ENCODE measurements at regions not wholly inside any gene's neighbourhood (a gene's known extent, or its start where the extent isn't known, plus 50 kb on each side); places are given as distances from the start of the nearest gene placed in this dataset.

- Histone ChIP-seq H3K4me1 (no peaks in the 10 kb centered on the region), H3K27ac (no peak overlapping the region), H3K4me2 (no peak overlapping the region), H3K36me3 (no peaks in the 10 kb centered on the region), H3K9me3 (no peaks in the 10 kb centered on the region), H3K27me3 (no peaks in the 10 kb centered on the region), H4K20me1 (no peaks in the 10 kb centered on the region), H3K9ac (no peak overlapping the region), H3K4me3 (no peak overlapping the region)
- no peak for TF ChIP-seq Cebpa-rat (IDR thresholded peaks at IDR 0.05)
Observed at GRCh38 chr2:200219309-200220113, 87.0 kb upstream of the SPATS2L start.

GRCh38 chr2:200220251-200220650 is 86.2 kb upstream of the SPATS2L start:
- no peaks in the 10 kb centered on the region for H3K4me1 ChIP-seq
- TF ChIP-seq Cebpa-rat (IDR thresholded peaks at IDR 0.05): no peak
- H3K9ac ChIP-seq: no peak overlapping the region
- no peak overlapping the region for H3K27ac ChIP-seq
- no peaks in the 10 kb centered on the region for H3K36me3 ChIP-seq
- H3K4me2 ChIP-seq: no peak overlapping the region
- no peaks in the 10 kb centered on the region for H4K20me1 ChIP-seq
- no peak overlapping the region for H3K4me3 ChIP-seq
- no peaks in the 10 kb centered on the region for H3K9me3 ChIP-seq
- H3K27me3 ChIP-seq: no peaks in the 10 kb centered on the region

- Histone ChIP-seq H3K4me3 (no peak overlapping the region), H4K20me1 (no peaks in the 10 kb centered on the region), H3K9me3 (no peaks in the 10 kb centered on the region), H3K27me3 (no peaks in the 10 kb centered on the region), H3K4me2 (no peak overlapping the region), H3K27ac (no peak overlapping the region), H3K9ac (no peak overlapping the region), H3K4me1 (0 out of 2 replicates have a peak, but pooled peaks cover under 1% of the 10 kb centered on the region), H3K36me3 (no peaks in the 10 kb centered on the region)
- TF ChIP-seq Cebpa-rat (IDR thresholded peaks at IDR 0.05): no peak
Observed at GRCh38 chr2:200221055-200221955, 85.2 kb upstream of the SPATS2L start.

GRCh38 chr2:200222791-200223190 is 83.7 kb upstream of the SPATS2L start:
- no peaks in the 10 kb centered on the region for H3K9me3 ChIP-seq
- H4K20me1 ChIP-seq: no peaks in the 10 kb centered on the region
- no peaks in the 10 kb centered on the region for H3K36me3 ChIP-seq
- H3K4me1 ChIP-seq: peaks cover 9% of the 10 kb centered on the region; the same call in 1 of the 2 replicates
- H3K27me3 ChIP-seq: no peaks in the 10 kb centered on the region
- no peak overlapping the region for H3K4me2 ChIP-seq
- H3K9ac ChIP-seq: no peak overlapping the region
- H3K4me3 ChIP-seq: no peak overlapping the region
- TF ChIP-seq Cebpa-rat (IDR thresholded peaks at IDR 0.05): no peak
- no peak overlapping the region for H3K27ac ChIP-seq

- Histone ChIP-seq H3K9ac (no peak overlapping the region), H3K27me3 (no peaks in the 10 kb centered on the region), H4K20me1 (no peaks in the 10 kb centered on the region), H3K4me1 (peaks cover 9% of the 10 kb centered on the region; the same call in 1 of the 2 replicates), H3K4me2 (peak overlapping the region; percentile 1; the same call in 1 of the 2 replicates), H3K9me3 (no peaks in the 10 kb centered on the region), H3K27ac (no peak overlapping the region), H3K36me3 (no peaks in the 10 kb centered on the region), H3K4me3 (no peak overlapping the region)
- TF ChIP-seq Cebpa-rat (IDR thresholded peaks at IDR 0.05): no peak
Observed at GRCh38 chr2:200223205-200223784, 83.2 kb upstream of the SPATS2L start.

- Histone ChIP-seq H3K27me3 (no peaks in the 10 kb centered on the region), H3K27ac (no peak overlapping the region), H4K20me1 (no peaks in the 10 kb centered on the region), H3K9ac (no peak overlapping the region), H3K4me3 (no peak overlapping the region), H3K4me1 (peaks cover 9% of the 10 kb centered on the region; the same call in 1 of the 2 replicates), H3K4me2 (no peak overlapping the region), H3K9me3 (no peaks in the 10 kb centered on the region), H3K36me3 (no peaks in the 10 kb centered on the region)
- TF ChIP-seq Cebpa-rat (IDR thresholded peaks at IDR 0.05): no peak
Observed at GRCh38 chr2:200225951-200226350, 80.5 kb upstream of the SPATS2L start.

GRCh38 chr2:200226451-200227426 is 79.8 kb upstream of the SPATS2L start:
- no peak overlapping the region for H3K27ac ChIP-seq

GRCh38 chr2:200230716-200231115 is 75.8 kb upstream of the SPATS2L start:
- Histone ChIP-seq H3K4me3 (no peak overlapping the region), H3K27me3 (no peaks in the 10 kb centered on the region), H3K27ac (no peak overlapping the region), H3K36me3 (no peaks in the 10 kb centered on the region), H3K9ac (no peak overlapping the region), H3K9me3 (no peaks in the 10 kb centered on the region), H3K4me2 (no peak overlapping the region), H3K4me1 (peaks cover 9% of the 10 kb centered on the region; the same call in 1 of the 2 replicates), H4K20me1 (no peaks in the 10 kb centered on the region)
- no peak for TF ChIP-seq Cebpa-rat (IDR thresholded peaks at IDR 0.05)

More at GRCh38 chr2:200226451-200227426, 79.8 kb upstream of the SPATS2L start:
- peaks cover 9% of the 10 kb centered on the region; the same call in 1 of the 2 replicates for H3K4me1 ChIP-seq
- H3K9me3 ChIP-seq: no peaks in the 10 kb centered on the region
- H3K27me3 ChIP-seq: no peaks in the 10 kb centered on the region
- no peaks in the 10 kb centered on the region for H4K20me1 ChIP-seq
- H3K4me2 ChIP-seq: no peak overlapping the region
- H3K9ac ChIP-seq: no peak overlapping the region
- TF ChIP-seq Cebpa-rat (IDR thresholded peaks at IDR 0.05): no peak
- no peaks in the 10 kb centered on the region for H3K36me3 ChIP-seq
- H3K4me3 ChIP-seq: no peak overlapping the region

GRCh38 chr2:200235533-200235932 is 71.0 kb upstream of the SPATS2L start:
- no peak for TF ChIP-seq Cebpa-rat (IDR thresholded peaks at IDR 0.05)
- H3K4me1 ChIP-seq: no peaks in the 10 kb centered on the region
- H3K4me2 ChIP-seq: no peak overlapping the region
- no peak overlapping the region for H3K27ac ChIP-seq
- H3K36me3 ChIP-seq: no peaks in the 10 kb centered on the region
- H3K9ac ChIP-seq: no peak overlapping the region
- H3K4me3 ChIP-seq: no peak overlapping the region
- no peaks in the 10 kb centered on the region for H3K9me3 ChIP-seq
- no peaks in the 10 kb centered on the region for H4K20me1 ChIP-seq
- no peaks in the 10 kb centered on the region for H3K27me3 ChIP-seq

All from BLaER1 (cell line).